AML-193 (cell line): ENCODE measurements at regions not wholly inside any gene's neighbourhood (a gene's known extent, or its start where the extent isn't known, plus 50 kb on each side); places are given as distances from the start of the nearest gene placed in this dataset.
"Not testable (repeated sequence)": the region's sequence is repeated elsewhere in the genome, so short reads cannot be mapped to it uniquely, and the experiment has no call there.

Experiments
- DNase-seq, 2 experiments: peaks; one replicate each; lab custom pipeline; 2025; lab: John Stamatoyannopoulos, UW

GRCh38 chr3:20324664-20325478 lies 138.9 kb upstream of the SGO1 start:
- no peak for DNase-seq

GRCh38 chr3:20323307-20323927 lies 137.4 kb upstream of the SGO1 start:
- DNase-seq: no peak

GRCh38 chr3:20322085-20322484 lies 136.1 kb upstream of the SGO1 start:
- DNase-seq: peak in 1 of 2 experiments; percentile 7

GRCh38 chr3:20321391-20322047 lies 135.5 kb upstream of the SGO1 start:
- no peak for DNase-seq

GRCh38 chr3:20320489-20320888 lies 134.5 kb upstream of the SGO1 start:
- DNase-seq: no peak

GRCh38 chr3:20319551-20319950 lies 133.5 kb upstream of the SGO1 start:
- no peak for DNase-seq

GRCh38 chr3:20317616-20318015 lies 131.6 kb upstream of the SGO1 start:
- DNase-seq: no peak

GRCh38 chr3:20316238-20316637 lies 130.2 kb upstream of the SGO1 start:
- no peak for DNase-seq

GRCh38 chr3:20310629-20311028 lies 124.6 kb upstream of the SGO1 start:
- DNase-seq: no peak

GRCh38 chr3:20307383-20307782 lies 121.4 kb upstream of the SGO1 start:
- no peak for DNase-seq

- DNase-seq: no peak
Observed at GRCh38 chr3:20305647-20306046, 119.6 kb upstream of the SGO1 start.

- DNase-seq: no peak
Observed at GRCh38 chr3:20302766-20303165, 116.8 kb upstream of the SGO1 start.

GRCh38 chr3:20288050-20288449 lies 102.0 kb upstream of the SGO1 start:
- no peak for DNase-seq

GRCh38 chr3:20280257-20280656 lies 94.3 kb upstream of the SGO1 start:
- DNase-seq: no peak

GRCh38 chr3:20265977-20266376 lies 80.0 kb upstream of the SGO1 start:
- DNase-seq: not testable (repeated sequence)

GRCh38 chr3:20264900-20265567 lies 79.0 kb upstream of the SGO1 start:
- no peak for DNase-seq

- DNase-seq: no peak
Observed at GRCh38 chr3:20258371-20258770, 72.4 kb upstream of the SGO1 start.

- no peak for DNase-seq
Observed at GRCh38 chr3:20256144-20256543, 70.1 kb upstream of the SGO1 start.

- no peak for DNase-seq
Observed at GRCh38 chr3:20254268-20255117, 68.5 kb upstream of the SGO1 start.

GRCh38 chr3:20250786-20251185 lies 64.8 kb upstream of the SGO1 start:
- DNase-seq: no peak

- no peak for DNase-seq
Observed at GRCh38 chr3:20250314-20250713, 64.3 kb upstream of the SGO1 start.

GRCh38 chr3:20246662-20247061 lies 60.7 kb upstream of the SGO1 start:
- DNase-seq: no peak
